SK-N-SH treated with all-trans-retinoic acid at 6 μM for 48 hours (cell line): ENCODE measurements at regions not wholly inside any gene's neighbourhood (a gene's known extent, or its start where the extent isn't known, plus 50 kb on each side); places are given as distances from the start of the nearest gene placed in this dataset.

Experiments
- ATAC-seq: fragments of 200-7000 bp; cut with Tn5 transposase; 3 replicates; pipeline ENCODE4 v1.9.1; 2020; ENCODE audit warnings: mild to moderate bottlenecking, moderate library complexity
- ARNTL ChIP-seq: fragments of 450-650 bp; formaldehyde crosslinking; IDR thresholded peaks from 2 replicates; pipeline ENCODE4 v1.5.0; 2020; ENCODE audit warnings: low read depth, mild to moderate bottlenecking, moderate library complexity, borderline replicate concordance
- BACH2 ChIP-seq: fragments of 250-450 bp; sonication (Bioruptor Pico); IDR thresholded peaks from 2 replicates; pipeline ENCODE4 v1.9.0; 2021; ENCODE audit warnings: mild to moderate bottlenecking, borderline replicate concordance
- CREB5 ChIP-seq: fragments of 250-450 bp; sonication (Bioruptor Pico); IDR thresholded peaks from 2 replicates; pipeline ENCODE4 v1.5.1; 2020; ENCODE audit warnings: low read depth, mild to moderate bottlenecking, moderate library complexity
- CSDC2 ChIP-seq: fragments of 250-450 bp; sonication (Bioruptor Pico); IDR thresholded peaks from 2 replicates; pipeline ENCODE4 v1.5.0; 2020; ENCODE audit warnings: mild to moderate bottlenecking, moderate library complexity
- CSRNP3 ChIP-seq: fragments of 250-450 bp; sonication (Bioruptor Pico); IDR thresholded peaks from 2 replicates; pipeline ENCODE4 v1.5.1; 2021; ENCODE audit warnings: mild to moderate bottlenecking, moderate library complexity
- ESRRG ChIP-seq: fragments of 250-450 bp; sonication (Bioruptor Pico); IDR thresholded peaks from 2 replicates; pipeline ENCODE4 v1.6.1; 2021; ENCODE audit warnings: mild to moderate bottlenecking
- GLIS3 ChIP-seq: fragments of 250-450 bp; sonication (Bioruptor Pico); IDR thresholded peaks from 2 replicates; pipeline ENCODE4 v1.5.0; 2020; ENCODE audit warnings: mild to moderate bottlenecking, moderate library complexity
- ISL1 ChIP-seq: fragments of 250-450 bp; sonication (Bioruptor Pico); IDR thresholded peaks from 2 replicates; pipeline ENCODE4 v2.1.2; 2022; ENCODE audit warnings: mild to moderate bottlenecking, moderate library complexity
- PATZ1 ChIP-seq: fragments of 250-450 bp; sonication (Bioruptor Pico); IDR thresholded peaks from 2 replicates; pipeline ENCODE4 v1.8.0; 2020; ENCODE audit warnings: mild to moderate bottlenecking, moderate library complexity, borderline replicate concordance
- POU6F1 ChIP-seq: fragments of 250-450 bp; sonication (Bioruptor Pico); IDR thresholded peaks from 2 replicates; pipeline ENCODE4 v1.8.0; 2021; ENCODE audit warnings: low read depth, mild to moderate bottlenecking, moderate library complexity, borderline replicate concordance
- PPARA ChIP-seq: fragments of 250-450 bp; sonication (Bioruptor Pico); IDR thresholded peaks from 2 replicates; pipeline ENCODE4 v1.5.0; 2020; ENCODE audit warnings: mild to moderate bottlenecking, borderline replicate concordance
- SNAI2 ChIP-seq: fragments of 250-450 bp; sonication (Bioruptor Pico); IDR thresholded peaks from 2 replicates; pipeline ENCODE4 v1.5.0; 2020; ENCODE audit warnings: mild to moderate bottlenecking, moderate library complexity
- TCF4 ChIP-seq: fragments of 250-450 bp; sonication (Bioruptor Pico); IDR thresholded peaks from 2 replicates; pipeline ENCODE4 v1.8.0; 2021; ENCODE audit warnings: mild to moderate bottlenecking, moderate library complexity, borderline replicate concordance
- TSHZ2 ChIP-seq: fragments of 250-450 bp; sonication (Bioruptor Pico); IDR thresholded peaks from 2 replicates; pipeline ENCODE4 v1.5.0; 2020; ENCODE audit warnings: mild to moderate bottlenecking, moderate library complexity
- ZC3H10 ChIP-seq: fragments of 250-450 bp; sonication (Bioruptor Pico); IDR thresholded peaks from 2 replicates; pipeline ENCODE4 v1.5.1; 2021; ENCODE audit warnings: mild to moderate bottlenecking, moderate library complexity
- ZFP3 ChIP-seq: fragments of 250-450 bp; sonication (Bioruptor Pico); IDR thresholded peaks from 2 replicates; pipeline ENCODE4 v1.5.0; 2020; ENCODE audit warnings: mild to moderate bottlenecking, moderate library complexity
- ZNF70 ChIP-seq: fragments of 450-650 bp; formaldehyde crosslinking; IDR thresholded peaks from 2 replicates; pipeline ENCODE4 v1.5.0; 2020; ENCODE audit warnings: mild to moderate bottlenecking, moderate library complexity
- ZNF8 ChIP-seq: fragments of 450-650 bp; formaldehyde crosslinking; IDR thresholded peaks from 2 replicates; pipeline ENCODE4 v1.5.0; 2020; ENCODE audit warnings: mild to moderate bottlenecking, moderate library complexity

- ATAC-seq: no peak
- no peak for TF ChIP-seq POU6F1 (CRISPR knock-in tag)
- no peak for TF ChIP-seq GLIS3 (CRISPR knock-in tag)
- no peak for TF ChIP-seq ZFP3 (CRISPR knock-in tag)
Measured at GRCh38 chr5:112626715-112627114, 111.0 kb upstream of the APC start.

GRCh38 chr5:112628214-112628980, 109.3 kb upstream of the APC start:
- ATAC-seq: peak; percentile 33; the same call in 2 of the 3 replicates
- no peak for TF ChIP-seq ZNF70
- TF ChIP-seq BACH2 (CRISPR knock-in tag): no peak
- TF ChIP-seq ARNTL (CRISPR knock-in tag): no peak
- TF ChIP-seq CSDC2 (CRISPR knock-in tag): no peak
- TF ChIP-seq CREB5 (CRISPR knock-in tag): no peak
- TF ChIP-seq ZC3H10 (CRISPR knock-in tag): no peak
- no peak for TF ChIP-seq ESRRG (CRISPR knock-in tag)
- no peak for TF ChIP-seq CSRNP3 (CRISPR knock-in tag)
- TF ChIP-seq PPARA (CRISPR knock-in tag): no peak

- TF ChIP-seq ISL1 (CRISPR knock-in tag) (peak; percentile 97), ZNF8 (CRISPR knock-in tag) (0 out of 2 replicates have a peak, but pooled peaks have one; percentile 36), SNAI2 (CRISPR knock-in tag) (peak; percentile 10; the same call in 1 of the 2 replicates), GLIS3 (CRISPR knock-in tag) (no peak), POU6F1 (CRISPR knock-in tag) (peak; percentile 91; the same call in 1 of the 2 replicates), TSHZ2 (CRISPR knock-in tag) (peak; percentile 55; the same call in 1 of the 2 replicates), TCF4 (peak; percentile 62), PATZ1 (no peak), CREB5 (CRISPR knock-in tag) (peak; percentile 76)
- TF ChIP-seq, all 23 proteins: peak for 7
- peak; percentile 74 for ATAC-seq
Measured at GRCh38 chr5:112630246-112631009, 107.3 kb upstream of the APC start.
